Adrenal gland (tissue), 5 donors: ENCODE measurements at regions not wholly inside any gene's neighbourhood (a gene's known extent, or its start where the extent isn't known, plus 50 kb on each side); places are given as distances from the start of the nearest gene placed in this dataset.
"Not testable (repeated sequence)": the region's sequence is repeated elsewhere in the genome, so short reads cannot be mapped to it uniquely, and the experiment has no call there.

Source experiments
- POLR2A ChIP-seq, 2 donors: fragments of 450-650 bp; IDR thresholded peaks; one replicate each; pipeline ENCODE4 v1.6.1; 2017; ENCODE audit warnings: antibody characterized with exemption in 2 of 2, mild to moderate bottlenecking in 2 of 2, moderate library complexity in 1 of 2
- TF ChIP-seq, protein P1 (sequence below), 6 experiments: fragments of 450-650 bp in 4 of 6; fragments of 200-600 bp in 2 of 6; sonication (generic) in 1 of 6; IDR thresholded peaks; 1 replicate in 5 of 6; 2 replicates in 1 of 6; pipeline versions ENCODE4 v1.5.1 to v1.8.0; 2016 to 2021; ENCODE audit warnings: antibody characterized with exemption in 6 of 6, mild to moderate bottlenecking in 2 of 6, moderate library complexity in 1 of 6
- donor health status: DM: no; HTN: no; CAD: no.

- TF ChIP-seq, protein P1, sequence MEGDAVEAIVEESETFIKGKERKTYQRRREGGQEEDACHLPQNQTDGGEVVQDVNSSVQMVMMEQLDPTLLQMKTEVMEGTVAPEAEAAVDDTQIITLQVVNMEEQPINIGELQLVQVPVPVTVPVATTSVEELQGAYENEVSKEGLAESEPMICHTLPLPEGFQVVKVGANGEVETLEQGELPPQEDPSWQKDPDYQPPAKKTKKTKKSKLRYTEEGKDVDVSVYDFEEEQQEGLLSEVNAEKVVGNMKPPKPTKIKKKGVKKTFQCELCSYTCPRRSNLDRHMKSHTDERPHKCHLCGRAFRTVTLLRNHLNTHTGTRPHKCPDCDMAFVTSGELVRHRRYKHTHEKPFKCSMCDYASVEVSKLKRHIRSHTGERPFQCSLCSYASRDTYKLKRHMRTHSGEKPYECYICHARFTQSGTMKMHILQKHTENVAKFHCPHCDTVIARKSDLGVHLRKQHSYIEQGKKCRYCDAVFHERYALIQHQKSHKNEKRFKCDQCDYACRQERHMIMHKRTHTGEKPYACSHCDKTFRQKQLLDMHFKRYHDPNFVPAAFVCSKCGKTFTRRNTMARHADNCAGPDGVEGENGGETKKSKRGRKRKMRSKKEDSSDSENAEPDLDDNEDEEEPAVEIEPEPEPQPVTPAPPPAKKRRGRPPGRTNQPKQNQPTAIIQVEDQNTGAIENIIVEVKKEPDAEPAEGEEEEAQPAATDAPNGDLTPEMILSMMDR (IDR thresholded peaks at IDR 0.05), result not testable (repeated sequence)
- TF ChIP-seq POLR2A (IDR thresholded peaks at IDR 0.05), result not testable (repeated sequence)
Measured at GRCh38 chr13:18643644-18644172, 537.9 kb downstream of the TUBA3C start.
